ENCODE measurements at regions not wholly inside any gene's neighbourhood (a gene's known extent, or its start where the extent isn't known, plus 50 kb on each side); places are given as distances from the start of the nearest gene placed in this dataset.

- no peak for DNase-seq (ENCODE audit: low read depth)
- H3K36me3 ChIP-seq (ENCODE audit: control insufficient read depth, insufficient read depth, low read length), result no peaks in the 10 kb centered on the region
- H3K27me3 ChIP-seq (ENCODE audit: control insufficient read depth, insufficient read depth, low read length), result peaks cover 8% of the 10 kb centered on the region
- H3K4me3 ChIP-seq (ENCODE audit: low read depth, low read length), result no peak overlapping the region
- no peak for FAIRE-seq
- TF ChIP-seq CTCF (IDR thresholded peaks at IDR 0.05; ENCODE audit: insufficient read depth, low read length, severe bottlenecking), result no peak
Measured at GRCh38 chr20:62536871-62537401, 61.1 kb upstream of the GATA5 start.

GRCh38 chr20:62537649-62538292, 62.0 kb upstream of the GATA5 start:
- H3K4me3 ChIP-seq (ENCODE audit: low read depth, low read length), result no peak overlapping the region
- no peak for TF ChIP-seq CTCF (IDR thresholded peaks at IDR 0.05; ENCODE audit: insufficient read depth, low read length, severe bottlenecking)
- FAIRE-seq, result no peak
- no peaks in the 10 kb centered on the region for H3K36me3 ChIP-seq (ENCODE audit: control insufficient read depth, insufficient read depth, low read length)
- DNase-seq (ENCODE audit: low read depth), result no peak
- peaks cover 8% of the 10 kb centered on the region for H3K27me3 ChIP-seq (ENCODE audit: control insufficient read depth, insufficient read depth, low read length)

GRCh38 chr20:62539198-62540045, 63.6 kb upstream of the GATA5 start:
- H3K27me3 ChIP-seq (ENCODE audit: control insufficient read depth, insufficient read depth, low read length), result peaks cover 5% of the 10 kb centered on the region

GRCh38 chr20:62540504-62540903, 64.7 kb upstream of the GATA5 start:
- FAIRE-seq (no peak), DNase-seq (ENCODE audit: low read depth) (no peak)
- peaks cover 2% of the 10 kb centered on the region for H3K27me3 ChIP-seq (ENCODE audit: control insufficient read depth, insufficient read depth, low read length)
- no peaks in the 10 kb centered on the region for H3K36me3 ChIP-seq (ENCODE audit: control insufficient read depth, insufficient read depth, low read length)
- H3K4me3 ChIP-seq (ENCODE audit: low read depth, low read length), result no peak overlapping the region
- no peak for TF ChIP-seq CTCF (IDR thresholded peaks at IDR 0.05; ENCODE audit: insufficient read depth, low read length, severe bottlenecking)

More at GRCh38 chr20:62539198-62540045, 63.6 kb upstream of the GATA5 start:
- no peaks in the 10 kb centered on the region for H3K36me3 ChIP-seq (ENCODE audit: control insufficient read depth, insufficient read depth, low read length)
- DNase-seq (ENCODE audit: low read depth) (no peak), FAIRE-seq (no peak)
- no peak for TF ChIP-seq CTCF (IDR thresholded peaks at IDR 0.05; ENCODE audit: insufficient read depth, low read length, severe bottlenecking)
- H3K4me3 ChIP-seq (ENCODE audit: low read depth, low read length), result no peak overlapping the region

- DNase-seq (ENCODE audit: low read depth), result no peak
- FAIRE-seq, result no peak
- peaks cover 2% of the 10 kb centered on the region for H3K27me3 ChIP-seq (ENCODE audit: control insufficient read depth, insufficient read depth, low read length)
- no peak for TF ChIP-seq CTCF (IDR thresholded peaks at IDR 0.05; ENCODE audit: insufficient read depth, low read length, severe bottlenecking)
- H3K4me3 ChIP-seq (ENCODE audit: low read depth, low read length), result no peak overlapping the region
- H3K36me3 ChIP-seq (ENCODE audit: control insufficient read depth, insufficient read depth, low read length), result no peaks in the 10 kb centered on the region
Measured at GRCh38 chr20:62542862-62543261, 67.1 kb upstream of the GATA5 start.

Data from bronchial epithelial cell (primary cell).